Parathyroid adenoma (tissue), 2 donors: ENCODE measurements at regions not wholly inside any gene's neighbourhood (a gene's known extent, or its start where the extent isn't known, plus 50 kb on each side); places are given as distances from the start of the nearest gene placed in this dataset.

Experiments
- H2AFZ ChIP-seq: fragments of 300-600 bp; sonication (generic); one replicate; pipeline ENCODE4 v1.7.0; 2017; ENCODE audit warnings: antibody characterized with exemption, mild to moderate bottlenecking
- H3K27ac ChIP-seq: fragments of 300-600 bp; sonication (generic); one replicate; pipeline ENCODE4 v1.7.0; 2017
- H3K27me3 ChIP-seq: fragments of 300-600 bp; sonication (generic); one replicate; pipeline ENCODE4 v1.7.0; 2017; ENCODE audit warnings: low read length; ENCODE audit not compliant: control insufficient read depth, insufficient read depth
- H3K36me3 ChIP-seq: fragments of 300-600 bp; sonication (generic); one replicate; pipeline ENCODE4 v1.7.0; 2017; ENCODE audit warnings: low read length; ENCODE audit not compliant: control insufficient read depth, insufficient read depth
- H3K4me1 ChIP-seq: fragments of 300-600 bp; sonication (generic); one replicate; pipeline ENCODE4 v1.7.0; 2017; ENCODE audit warnings: control low read depth
- H3K4me2 ChIP-seq: fragments of 300-600 bp; sonication (generic); one replicate; pipeline ENCODE4 v1.7.0; 2017; ENCODE audit warnings: low read length
- H3K4me3 ChIP-seq: fragments of 300-600 bp; sonication (generic); one replicate; pipeline ENCODE4 v1.7.0; 2017; ENCODE audit warnings: low read depth, low read length
- H3K79me2 ChIP-seq: fragments of 300-600 bp; sonication (generic); one replicate; pipeline ENCODE4 v1.7.0; 2017; ENCODE audit warnings: control low read depth
- H3K9ac ChIP-seq: fragments of 300-600 bp; sonication (generic); one replicate; pipeline ENCODE4 v1.7.0; 2017; ENCODE audit warnings: mild to moderate bottlenecking
- H3K9me3 ChIP-seq: fragments of 300-600 bp; sonication (generic); one replicate; pipeline ENCODE4 v1.7.0; 2017; ENCODE audit warnings: low read length; ENCODE audit not compliant: control insufficient read depth
- TF ChIP-seq, protein P1 (sequence below): fragments of 300-600 bp; sonication (generic); IDR thresholded peaks from one replicate; pipeline ENCODE4 v1.7.0; 2017; ENCODE audit warnings: antibody characterized with exemption, mild to moderate bottlenecking
- donor health status: primary hyperparathyroidism.

GRCh38 chr2:60386436-60386835, 167.0 kb downstream of the BCL11A start:
- TF ChIP-seq, protein P1, sequence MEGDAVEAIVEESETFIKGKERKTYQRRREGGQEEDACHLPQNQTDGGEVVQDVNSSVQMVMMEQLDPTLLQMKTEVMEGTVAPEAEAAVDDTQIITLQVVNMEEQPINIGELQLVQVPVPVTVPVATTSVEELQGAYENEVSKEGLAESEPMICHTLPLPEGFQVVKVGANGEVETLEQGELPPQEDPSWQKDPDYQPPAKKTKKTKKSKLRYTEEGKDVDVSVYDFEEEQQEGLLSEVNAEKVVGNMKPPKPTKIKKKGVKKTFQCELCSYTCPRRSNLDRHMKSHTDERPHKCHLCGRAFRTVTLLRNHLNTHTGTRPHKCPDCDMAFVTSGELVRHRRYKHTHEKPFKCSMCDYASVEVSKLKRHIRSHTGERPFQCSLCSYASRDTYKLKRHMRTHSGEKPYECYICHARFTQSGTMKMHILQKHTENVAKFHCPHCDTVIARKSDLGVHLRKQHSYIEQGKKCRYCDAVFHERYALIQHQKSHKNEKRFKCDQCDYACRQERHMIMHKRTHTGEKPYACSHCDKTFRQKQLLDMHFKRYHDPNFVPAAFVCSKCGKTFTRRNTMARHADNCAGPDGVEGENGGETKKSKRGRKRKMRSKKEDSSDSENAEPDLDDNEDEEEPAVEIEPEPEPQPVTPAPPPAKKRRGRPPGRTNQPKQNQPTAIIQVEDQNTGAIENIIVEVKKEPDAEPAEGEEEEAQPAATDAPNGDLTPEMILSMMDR: no peak

DNA sequence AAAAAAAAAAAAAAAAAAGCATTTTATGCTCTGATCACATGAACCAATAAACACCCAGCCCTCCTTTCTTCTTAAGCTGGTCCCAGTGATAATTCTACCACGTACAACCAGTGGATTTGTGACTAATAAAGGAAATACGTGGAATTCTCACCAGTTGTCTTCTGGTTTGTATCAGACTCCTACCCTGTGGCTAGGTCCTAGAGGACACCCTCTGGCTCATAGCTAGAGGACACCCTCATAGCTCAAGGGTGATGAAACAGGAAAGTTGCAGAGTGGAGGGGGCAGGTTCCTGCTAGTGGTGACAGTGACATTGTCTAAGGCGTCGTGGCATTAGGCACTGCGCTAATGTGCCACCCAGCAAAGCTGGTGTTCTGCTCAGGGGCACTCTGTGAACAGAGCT, 167.8 kb downstream of the BCL11A start:
- TF ChIP-seq, protein P1: no peak
- Histone ChIP-seq H3K4me1 (no peaks in the 10 kb centered on the region), H3K9me3 (no peaks in the 10 kb centered on the region), H3K4me3 (no peak overlapping the region), H3K27ac (no peak overlapping the region), H3K27me3 (no peaks in the 10 kb centered on the region), H3K4me2 (no peak overlapping the region), H3K9ac (no peak overlapping the region), H3K79me2 (no peaks in the 10 kb centered on the region), H3K36me3 (no peaks in the 10 kb centered on the region), H2AFZ (no peak overlapping the region)

More at GRCh38 chr2:60386436-60386835, 167.0 kb downstream of the BCL11A start:
- Histone ChIP-seq H3K4me2 (no peak overlapping the region), H3K4me3 (no peak overlapping the region), H2AFZ (no peak overlapping the region), H3K4me1 (no peaks in the 10 kb centered on the region), H3K36me3 (no peaks in the 10 kb centered on the region), H3K27ac (no peak overlapping the region), H3K79me2 (no peaks in the 10 kb centered on the region), H3K9me3 (no peaks in the 10 kb centered on the region), H3K9ac (no peak overlapping the region), H3K27me3 (no peaks in the 10 kb centered on the region)

DNA sequence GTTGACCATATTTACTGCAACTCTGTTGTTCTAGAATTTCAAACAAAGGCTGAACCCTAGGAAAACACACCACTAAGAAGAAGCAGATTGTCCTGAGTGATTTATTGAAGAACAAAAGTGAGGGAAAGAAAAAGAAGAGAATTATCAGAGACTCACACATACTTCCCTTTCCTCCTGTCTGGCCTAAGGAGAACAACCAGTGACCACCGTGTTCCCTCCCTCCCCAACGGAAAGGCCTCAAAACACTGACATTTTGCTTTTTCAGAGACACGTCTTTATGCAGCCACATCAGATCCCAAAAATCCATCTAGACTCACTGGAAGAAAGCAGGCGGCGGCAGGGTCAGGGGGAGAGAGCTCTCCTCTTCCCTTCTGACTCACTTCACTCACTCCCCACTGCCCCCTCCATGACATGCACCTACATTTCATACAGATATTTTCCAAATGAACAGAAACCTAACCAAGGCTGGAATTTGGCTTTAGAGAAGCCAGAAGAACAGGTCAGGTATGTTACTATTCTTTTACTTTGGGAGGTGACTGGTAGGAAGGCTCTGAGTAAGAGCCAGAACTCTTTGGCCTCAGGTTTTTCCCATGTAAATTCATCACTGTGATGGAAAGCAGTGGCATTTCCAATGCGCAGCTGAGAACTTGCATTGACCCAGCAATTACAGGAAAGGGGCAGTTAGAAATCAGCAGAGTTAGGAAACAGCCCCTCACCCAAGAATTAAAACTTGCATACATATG, 169.9 kb downstream of the BCL11A start:
- H3K4me2 ChIP-seq: no peak overlapping the region
- TF ChIP-seq, protein P1: no peak
- H3K9ac ChIP-seq: no peak overlapping the region
- H3K27ac ChIP-seq: no peak overlapping the region
- H3K27me3 ChIP-seq: no peaks in the 10 kb centered on the region
- H2AFZ ChIP-seq: no peak overlapping the region
- no peak overlapping the region for H3K4me3 ChIP-seq
- H3K9me3 ChIP-seq: no peaks in the 10 kb centered on the region
- H3K4me1 ChIP-seq: no peaks in the 10 kb centered on the region
- H3K79me2 ChIP-seq: no peaks in the 10 kb centered on the region
- no peaks in the 10 kb centered on the region for H3K36me3 ChIP-seq

GRCh38 chr2:60380411-60380810, 173.0 kb downstream of the BCL11A start:
- no peak overlapping the region for H3K27ac ChIP-seq
- TF ChIP-seq, protein P1: no peak
- H3K27me3 ChIP-seq: no peaks in the 10 kb centered on the region
- no peaks in the 10 kb centered on the region for H3K79me2 ChIP-seq
- no peaks in the 10 kb centered on the region for H3K4me1 ChIP-seq
- no peaks in the 10 kb centered on the region for H3K36me3 ChIP-seq
- no peak overlapping the region for H3K4me3 ChIP-seq
- H3K4me2 ChIP-seq: no peak overlapping the region
- no peaks in the 10 kb centered on the region for H3K9me3 ChIP-seq
- H3K9ac ChIP-seq: no peak overlapping the region
- H2AFZ ChIP-seq: no peak overlapping the region

DNA sequence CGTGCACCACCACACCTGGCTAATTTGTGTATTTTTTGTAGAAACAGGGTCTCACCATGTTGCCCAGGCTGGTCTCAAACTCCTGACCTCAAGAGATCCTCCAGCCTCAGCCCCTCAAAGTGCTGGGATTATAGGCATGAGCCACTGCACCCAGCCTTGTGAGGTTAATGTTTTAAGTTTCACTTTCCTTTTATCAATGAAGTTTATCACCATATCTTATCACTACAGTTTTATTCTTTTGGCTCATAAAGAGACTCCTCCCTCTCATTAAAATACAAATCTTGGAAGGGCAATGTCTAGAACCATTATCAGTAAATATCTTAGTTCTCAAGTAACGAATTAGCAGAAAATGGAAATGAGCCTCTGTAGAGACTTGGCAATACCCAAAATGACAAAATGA, 173.8 kb downstream of the BCL11A start:
- TF ChIP-seq, protein P1: no peak
- Histone ChIP-seq H3K9me3 (no peaks in the 10 kb centered on the region), H3K4me3 (no peak overlapping the region), H3K9ac (no peak overlapping the region), H3K36me3 (no peaks in the 10 kb centered on the region), H3K4me1 (no peaks in the 10 kb centered on the region), H3K79me2 (no peaks in the 10 kb centered on the region), H3K4me2 (no peak overlapping the region), H3K27me3 (no peaks in the 10 kb centered on the region), H3K27ac (no peak overlapping the region), H2AFZ (no peak overlapping the region)
